ENCODE measurements at regions not wholly inside any gene's neighbourhood (a gene's known extent, or its start where the extent isn't known, plus 50 kb on each side); places are given as distances from the start of the nearest gene placed in this dataset.

DNA sequence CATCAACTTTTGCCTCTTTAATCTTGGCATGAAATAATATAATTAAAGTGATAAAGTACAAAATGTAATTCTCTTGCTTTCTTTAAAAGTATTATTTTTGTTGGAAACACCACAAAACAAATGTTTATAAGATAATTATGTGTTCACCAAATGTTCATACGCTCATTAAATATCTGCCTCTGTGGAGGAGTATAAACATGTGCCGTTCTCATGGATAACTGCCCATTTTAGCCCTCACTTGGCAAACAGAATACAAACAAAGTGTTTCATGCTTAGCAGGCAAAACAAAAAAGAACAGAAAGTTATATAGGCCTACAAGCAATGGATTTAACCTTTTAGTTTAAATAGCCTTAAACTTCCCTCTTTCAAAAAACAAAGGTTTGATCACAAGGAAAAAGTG is 800.5 kb upstream of the DIAPH2 start:
- TF ChIP-seq CTCF (IDR thresholded peaks at IDR 0.05) (no peak), POLR2A (IDR thresholded peaks at IDR 0.05) (no peak), POLR2AphosphoS5 (IDR thresholded peaks at IDR 0.05; ENCODE audit: insufficient read depth in 1 of 2, low read depth in 1 of 2) (no peak)
- no peaks in the 10 kb centered on the region for H3K4me1 ChIP-seq
- intact Hi-C loops (cut with DNase I), result no loop called here
- no peak overlapping the region for H3K4me3 ChIP-seq
- no peaks in the 10 kb centered on the region for H3K36me3 ChIP-seq
- no peak for DNase-seq (ENCODE audit: extremely low spot score in 2 of 2)
- H3K9me3 ChIP-seq, result no peaks in the 10 kb centered on the region
- no peaks in the 10 kb centered on the region for H3K27me3 ChIP-seq
- no peak overlapping the region for H3K27ac ChIP-seq

DNA sequence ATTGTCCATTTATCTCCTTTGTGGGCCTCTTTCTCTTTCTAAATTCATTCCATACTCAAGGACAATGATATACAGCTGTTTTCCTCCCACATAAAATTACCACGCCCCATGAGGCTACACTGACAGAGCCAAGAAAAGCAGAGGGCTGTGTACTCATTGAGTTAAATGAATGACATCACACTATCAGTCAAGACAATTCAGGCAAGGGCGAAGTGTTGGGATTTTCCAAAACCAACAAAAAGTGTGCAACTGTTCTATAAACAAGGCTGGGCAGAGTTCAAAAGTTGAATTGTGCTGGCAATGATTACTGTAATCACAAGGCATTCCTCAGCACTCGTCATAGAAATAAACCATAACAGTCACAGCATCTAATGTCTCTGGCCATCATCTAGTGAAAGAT is 799.6 kb upstream of the DIAPH2 start:
- H3K27me3 ChIP-seq, result no peaks in the 10 kb centered on the region
- no peak for TF ChIP-seq CTCF (IDR thresholded peaks at IDR 0.05)
- no peak for TF ChIP-seq POLR2A (IDR thresholded peaks at IDR 0.05)
- peak in 1 of 2 donors; percentile 9 for TF ChIP-seq POLR2AphosphoS5 (IDR thresholded peaks at IDR 0.05; ENCODE audit: insufficient read depth in 1 of 2, low read depth in 1 of 2)
- DNase-seq (ENCODE audit: extremely low spot score in 2 of 2), result no peak
- intact Hi-C loops (cut with DNase I), result no loop called here
- no peak overlapping the region for H3K4me3 ChIP-seq
- no peaks in the 10 kb centered on the region for H3K36me3 ChIP-seq
- no peak overlapping the region for H3K27ac ChIP-seq
- H3K4me1 ChIP-seq, result no peaks in the 10 kb centered on the region
- H3K9me3 ChIP-seq, result no peaks in the 10 kb centered on the region

DNA sequence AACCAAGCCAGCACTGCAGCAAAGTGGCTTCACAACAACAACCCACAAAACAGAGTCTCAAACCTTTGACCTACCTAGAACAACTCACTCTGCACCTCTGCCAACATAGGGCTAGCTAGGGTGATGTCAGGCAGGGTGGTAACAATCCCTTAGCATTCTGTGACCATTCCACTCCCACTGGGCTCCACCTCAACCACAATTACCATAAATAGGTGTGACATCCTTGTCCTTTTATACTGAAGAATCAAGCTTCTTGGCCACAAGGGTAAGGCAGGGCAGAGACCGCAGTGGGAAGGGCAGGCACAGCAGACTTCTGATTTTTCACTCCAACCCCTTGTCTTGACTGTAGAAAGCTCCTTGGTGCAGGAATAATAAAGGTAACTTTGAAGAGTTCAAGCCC is 795.4 kb upstream of the DIAPH2 start:
- no peaks in the 10 kb centered on the region for H3K4me1 ChIP-seq
- intact Hi-C loops (cut with DNase I), result no loop called here
- DNase-seq (ENCODE audit: extremely low spot score in 2 of 2), result no peak
- no peak overlapping the region for H3K4me3 ChIP-seq
- TF ChIP-seq POLR2AphosphoS5 (IDR thresholded peaks at IDR 0.05; ENCODE audit: insufficient read depth in 1 of 2, low read depth in 1 of 2) (no peak), CTCF (IDR thresholded peaks at IDR 0.05) (no peak)
- H3K36me3 ChIP-seq, result no peaks in the 10 kb centered on the region
- no peaks in the 10 kb centered on the region for H3K27me3 ChIP-seq
- no peak overlapping the region for H3K27ac ChIP-seq
- no peaks in the 10 kb centered on the region for H3K9me3 ChIP-seq

DNA sequence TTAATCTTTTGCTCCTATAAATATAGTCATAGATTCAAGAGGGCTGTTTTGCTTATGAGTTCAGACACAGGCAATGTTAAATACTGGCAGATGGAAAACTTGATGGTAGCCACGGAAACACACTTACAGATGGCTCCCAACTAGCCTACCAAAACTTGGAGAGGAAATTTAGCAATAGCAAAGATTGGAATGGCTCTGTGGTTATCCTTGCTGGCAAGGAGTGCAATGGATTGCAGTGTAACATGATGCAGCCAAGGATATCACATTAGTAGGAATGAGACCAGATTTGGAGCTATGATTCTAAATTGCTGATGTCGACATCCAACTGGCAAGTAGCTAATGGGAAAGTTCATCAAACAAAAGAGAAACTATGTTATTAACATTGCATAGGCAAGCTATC is 791.0 kb upstream of the DIAPH2 start:
- Histone ChIP-seq H3K9me3 (no peaks in the 10 kb centered on the region), H3K4me1 (no peaks in the 10 kb centered on the region), H3K4me3 (no peak overlapping the region), H3K36me3 (no peaks in the 10 kb centered on the region), H3K27ac (no peak overlapping the region), H3K27me3 (no peaks in the 10 kb centered on the region)
- DNase-seq (ENCODE audit: extremely low spot score in 2 of 2), result no peak
- intact Hi-C loops (cut with DNase I), result no loop called here
- TF ChIP-seq CTCF (IDR thresholded peaks at IDR 0.05) (no peak), POLR2AphosphoS5 (IDR thresholded peaks at IDR 0.05; ENCODE audit: insufficient read depth in 1 of 2, low read depth in 1 of 2) (no peak), POLR2A (IDR thresholded peaks at IDR 0.05) (no peak)

DNA sequence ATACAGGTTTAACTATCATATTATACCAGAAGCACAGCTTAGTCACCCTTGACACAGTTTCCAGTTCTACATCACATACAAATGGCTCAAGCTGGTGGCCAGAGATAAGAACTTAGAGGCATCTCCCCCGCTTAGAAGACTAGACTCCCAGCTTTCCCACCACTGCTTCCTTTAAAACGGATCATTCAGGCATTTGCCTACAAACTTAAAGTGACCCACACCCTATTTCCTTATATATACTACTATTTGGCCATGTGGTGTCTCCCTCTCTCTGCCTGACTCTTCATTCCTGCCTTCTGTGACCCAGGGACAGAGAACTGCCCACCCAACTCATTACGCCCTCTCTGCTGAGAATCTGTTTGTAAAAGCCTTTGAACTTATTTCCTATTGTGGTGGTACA is 781.2 kb upstream of the DIAPH2 start:
- no peak for DNase-seq (ENCODE audit: extremely low spot score in 2 of 2)
- no peaks in the 10 kb centered on the region for H3K9me3 ChIP-seq
- no peak overlapping the region for H3K4me3 ChIP-seq
- TF ChIP-seq CTCF (IDR thresholded peaks at IDR 0.05) (no peak), POLR2AphosphoS5 (IDR thresholded peaks at IDR 0.05; ENCODE audit: insufficient read depth in 1 of 2, low read depth in 1 of 2) (no peak), POLR2A (IDR thresholded peaks at IDR 0.05) (no peak)
- H3K4me1 ChIP-seq, result no peaks in the 10 kb centered on the region
- no peaks in the 10 kb centered on the region for H3K36me3 ChIP-seq
- intact Hi-C loops (cut with DNase I), result no loop called here
- H3K27me3 ChIP-seq, result no peaks in the 10 kb centered on the region
- no peak overlapping the region for H3K27ac ChIP-seq
